H9 (cell line): ENCODE measurements at regions not wholly inside any gene's neighbourhood (a gene's known extent, or its start where the extent isn't known, plus 50 kb on each side); places are given as distances from the start of the nearest gene placed in this dataset.

Experiments
- DNase-seq: peaks from one replicate; pipeline ENCODE4 v3.0.0-alpha.2; 2017
- H2AFZ ChIP-seq: one replicate; pipeline ENCODE4 v1.6.1; 2013; ENCODE audit warnings: mild to moderate bottlenecking, low read length, control low read depth, moderate library complexity
- H2AK5ac ChIP-seq: 2 replicates; pipeline ENCODE4 v1.6.1; 2013; ENCODE audit warnings: low read length, control low read depth, mixed read lengths; ENCODE audit not compliant: insufficient read length
- H2BK120ac ChIP-seq: one replicate; pipeline ENCODE4 v1.6.1; 2013; ENCODE audit warnings: low read depth, mild to moderate bottlenecking, low read length, control low read depth, inconsistent platforms; ENCODE audit not compliant: poor library complexity, severe bottlenecking
- H2BK12ac ChIP-seq: 2 replicates; pipeline ENCODE4 v1.6.1; 2013; ENCODE audit warnings: low read length, control low read depth, mixed read lengths, low read depth; ENCODE audit not compliant: insufficient read length
- H2BK15ac ChIP-seq: 2 replicates; pipeline ENCODE4 v1.6.1; 2013; ENCODE audit warnings: low read depth, low read length, control low read depth
- H2BK20ac ChIP-seq: one replicate; pipeline ENCODE4 v1.6.1; 2013; ENCODE audit warnings: low read depth, mild to moderate bottlenecking, low read length, control low read depth, inconsistent platforms; ENCODE audit not compliant: poor library complexity, severe bottlenecking
- H2BK5ac ChIP-seq: 2 replicates; pipeline ENCODE4 v1.6.1; 2013; ENCODE audit warnings: low read length, control low read depth, mixed read lengths; ENCODE audit not compliant: insufficient read length
- H3K14ac ChIP-seq: 2 replicates; pipeline ENCODE4 v1.6.1; 2013; ENCODE audit warnings: low read length, control low read depth; ENCODE audit not compliant: insufficient read depth
- H3K18ac ChIP-seq: 2 replicates; pipeline ENCODE4 v1.6.1; 2013; ENCODE audit warnings: low read depth, mild to moderate bottlenecking, mixed read lengths, low read length, control low read depth; ENCODE audit not compliant: insufficient read length
- H3K23ac ChIP-seq: 2 replicates; pipeline ENCODE4 v1.6.1; 2013; ENCODE audit warnings: low read length, control low read depth, mixed read lengths, low read depth; ENCODE audit not compliant: insufficient read length
- H3K23me2 ChIP-seq: 2 replicates; pipeline ENCODE4 v1.6.1; 2013; ENCODE audit warnings: low read depth, mild to moderate bottlenecking, mixed read lengths, low read length, control low read depth; ENCODE audit not compliant: insufficient read length, poor library complexity, severe bottlenecking
- H3K27ac ChIP-seq: 2 replicates; pipeline ENCODE4 v1.5.1; 2013; ENCODE audit warnings: low read length, control low read depth, mixed read lengths, low read depth; ENCODE audit not compliant: insufficient read length
- H3K27me3 ChIP-seq: 2 replicates; pipeline ENCODE4 v1.6.1; 2013; ENCODE audit warnings: low read length, control low read depth, inconsistent platforms; ENCODE audit not compliant: insufficient read depth
- H3K4ac ChIP-seq: 2 replicates; pipeline ENCODE4 v1.6.1; 2013; ENCODE audit warnings: low read depth, mild to moderate bottlenecking, control low read depth, inconsistent platforms, low read length, moderate library complexity
- H3K4me1 ChIP-seq: 2 replicates; pipeline ENCODE4 v1.6.1; 2013; ENCODE audit warnings: low read length, control low read depth, inconsistent platforms; ENCODE audit not compliant: insufficient read depth
- H3K4me2 ChIP-seq: 2 replicates; pipeline ENCODE4 v1.6.1; 2013; ENCODE audit warnings: low read length, control low read depth, mixed read lengths; ENCODE audit not compliant: insufficient read length, insufficient read depth
- H3K56ac ChIP-seq: 2 replicates; pipeline ENCODE4 v1.6.1; 2013; ENCODE audit warnings: low read depth, mild to moderate bottlenecking, mixed read lengths, low read length, control low read depth; ENCODE audit not compliant: insufficient read length
- H3K79me1 ChIP-seq: 2 replicates; pipeline ENCODE4 v1.6.1; 2013; ENCODE audit warnings: low read depth, mild to moderate bottlenecking, moderate library complexity, low read length, control low read depth, inconsistent platforms; ENCODE audit not compliant: insufficient read depth, poor library complexity, severe bottlenecking
- H3K79me2 ChIP-seq: 2 replicates; pipeline ENCODE4 v1.6.1; 2013; ENCODE audit warnings: low read length, control low read depth, inconsistent platforms; ENCODE audit not compliant: insufficient read depth
- H3K9ac ChIP-seq: 2 replicates; pipeline ENCODE4 v1.6.1; 2013; ENCODE audit warnings: low read length, control low read depth, mixed read lengths; ENCODE audit not compliant: insufficient read length; ENCODE audit errors: extremely low read depth
- H3K9me3 ChIP-seq: one replicate; pipeline ENCODE4 v1.6.1; 2013; ENCODE audit warnings: low read depth, low read length, inconsistent platforms; ENCODE audit not compliant: control insufficient read depth
- H3T11ph ChIP-seq: one replicate; pipeline ENCODE4 v1.6.1; 2013; ENCODE audit warnings: mild to moderate bottlenecking, low read length, control low read depth, inconsistent platforms
- H4K20me1 ChIP-seq: one replicate; pipeline ENCODE4 v1.6.1; 2013; ENCODE audit not compliant: control insufficient read depth, insufficient read length, insufficient read depth
- H4K5ac ChIP-seq: 2 replicates; pipeline ENCODE4 v1.6.1; 2013; ENCODE audit warnings: low read depth, mild to moderate bottlenecking, mixed read lengths, low read length, control low read depth; ENCODE audit not compliant: insufficient read length
- H4K8ac ChIP-seq: replicated peaks from 2 replicates; pipeline ENCODE4 v1.6.1; 2013; ENCODE audit warnings: low read length, control low read depth, mixed read lengths, low read depth; ENCODE audit not compliant: insufficient read length
- H4K91ac ChIP-seq: 2 replicates; pipeline ENCODE4 v1.6.1; 2013; ENCODE audit warnings: low read depth, mild to moderate bottlenecking, moderate library complexity, mixed read lengths, low read length, control low read depth; ENCODE audit not compliant: insufficient read length
- H3K27ac Mint-ChIP-seq, 3 experiments: 2 replicates in 2 of 3; 3 replicates in 1 of 3; pipeline ENCODE4 v1.8.0; 2020 to 2021; ENCODE audit warnings: mixed read lengths in 3 of 3, mild to moderate bottlenecking in 1 of 3, moderate library complexity in 1 of 3
- H3K27me3 Mint-ChIP-seq: 2 replicates; pipeline ENCODE4 v1.8.0; 2021; ENCODE audit warnings: low read depth, mild to moderate bottlenecking, moderate library complexity, mixed read lengths
- H3K36me3 Mint-ChIP-seq, 3 experiments: 2 replicates in 2 of 3; 3 replicates in 1 of 3; pipeline ENCODE4 v1.8.0; 2020 to 2021; ENCODE audit warnings: low read depth in 3 of 3, mixed read lengths in 3 of 3; ENCODE audit not compliant: insufficient read depth in 1 of 3
- H3K4me1 Mint-ChIP-seq, 2 experiments: 2 replicates each; pipeline ENCODE4 v1.8.0; 2020; ENCODE audit warnings: mixed read lengths in 2 of 2
- H3K4me3 Mint-ChIP-seq, 2 experiments: 2 replicates in 1 of 2; 3 replicates in 1 of 2; pipeline ENCODE4 v1.8.0; 2020 to 2021; ENCODE audit warnings: mild to moderate bottlenecking in 2 of 2, mixed read lengths in 2 of 2, moderate library complexity in 1 of 2
- H3K9me3 Mint-ChIP-seq, 2 experiments: 2 replicates in 1 of 2; 3 replicates in 1 of 2; pipeline ENCODE4 v1.8.0; 2020; ENCODE audit warnings: mild to moderate bottlenecking in 2 of 2, mixed read lengths in 2 of 2, moderate library complexity in 1 of 2
- CTCF ChIP-seq: fragments of 200-600 bp; sonication (generic); conservative IDR thresholded peaks from 3 replicates; pipeline ENCODE4 v1.8.0; 2021; ENCODE audit warnings: antibody characterized with exemption, mild to moderate bottlenecking
- WGBS: extraction: QIAGEN DNeasy Blood & Tissue Kit; methylation state at CpG from one replicate; pipeline ENCODE4 v1.1.7; 2013; ENCODE audit warnings: missing lambda C conversion rate, low lambda C conversion rate, mixed read lengths; ENCODE audit not compliant: insufficient read length; ENCODE audit errors: extremely low coverage; 5-methylcytosine and 5-hydroxymethylcytosine counted together

- no peak for DNase-seq
- Histone ChIP-seq H2BK120ac (no peak overlapping the region), H2BK5ac (no peak overlapping the region), H2BK15ac (no peak overlapping the region), H3K79me1 (no peaks in the 10 kb centered on the region), H3K9ac (no peak overlapping the region), H2AK5ac (no peak overlapping the region), H3K9me3 (no peaks in the 10 kb centered on the region), H2AFZ (no peak overlapping the region), H3K18ac (no peak overlapping the region), H3K27me3 (no peaks in the 10 kb centered on the region), H3K4ac (no peak overlapping the region), H4K20me1 (no peaks in the 10 kb centered on the region), H3K14ac (no peak overlapping the region), H3T11ph (no peak overlapping the region), H2BK20ac (no peak overlapping the region), H3K23me2 (no peaks in the 10 kb centered on the region), H3K4me1 (no peaks in the 10 kb centered on the region), H3K23ac (no peak overlapping the region), H2BK12ac (no peak overlapping the region), H3K27ac (no peak overlapping the region), H4K91ac (no peak overlapping the region), H3K79me2 (no peaks in the 10 kb centered on the region), H4K8ac (no peak overlapping the region), H3K4me2 (no peak overlapping the region), H4K5ac (no peak overlapping the region), H3K56ac (no peak overlapping the region)
- Mint-ChIP-seq H3K4me3 (no peak overlapping the region), H3K27me3 (no peaks in the 10 kb centered on the region), H3K4me1 (no peaks in the 10 kb centered on the region), H3K9me3 (no peaks in the 10 kb centered on the region), H3K36me3 (no peaks in the 10 kb centered on the region), H3K27ac (no peak overlapping the region)
- WGBS, result no CpG with 5 or more reads among the region's 1 CpG
- no peak for TF ChIP-seq CTCF
These were observed 452.6 kb upstream of the KLF12 start for GRCh38 chr13:74586847-74587246.
